GM23248 (cell line): ENCODE measurements at regions not wholly inside any gene's neighbourhood (a gene's known extent, or its start where the extent isn't known, plus 50 kb on each side); places are given as distances from the start of the nearest gene placed in this dataset.

Experiments used
- DNase-seq: peaks from one replicate; pipeline ENCODE4 v3.0.0-alpha.2; 2015
- H2AFZ ChIP-seq: fragments of 200-600 bp; sonication (generic); 2 replicates; pipeline ENCODE4 v1.6.1; 2016; ENCODE audit warnings: antibody characterized with exemption
- H3F3A ChIP-seq: fragments of 200-600 bp; sonication (generic); 2 replicates; pipeline ENCODE4 v1.6.1; 2016; ENCODE audit warnings: mild to moderate bottlenecking, antibody characterized with exemption, mixed run types; ENCODE audit not compliant: insufficient read depth
- H3K27ac ChIP-seq: fragments of 200-600 bp; sonication (generic); 2 replicates; pipeline ENCODE4 v1.5.1; 2016; ENCODE audit warnings: mild to moderate bottlenecking
- H3K27me3 ChIP-seq: fragments of 200-600 bp; sonication (generic); replicated peaks from 2 replicates; pipeline ENCODE4 v1.6.1; 2016; ENCODE audit warnings: mild to moderate bottlenecking; ENCODE audit not compliant: insufficient read depth
- H3K36me3 ChIP-seq: fragments of 200-600 bp; sonication (generic); 2 replicates; pipeline ENCODE4 v1.6.1; 2016; ENCODE audit warnings: low read depth, mild to moderate bottlenecking
- H3K4me1 ChIP-seq: fragments of 200-600 bp; sonication (generic); 2 replicates; pipeline ENCODE4 v1.6.1; 2016; ENCODE audit warnings: mild to moderate bottlenecking; ENCODE audit not compliant: insufficient read depth
- H3K4me2 ChIP-seq: fragments of 200-600 bp; sonication (generic); one replicate; pipeline ENCODE4 v1.6.1; 2016; ENCODE audit warnings: mild to moderate bottlenecking; ENCODE audit not compliant: unreplicated experiment
- H3K4me3 ChIP-seq: fragments of 200-600 bp; sonication (generic); 2 replicates; pipeline ENCODE4 v1.5.1; 2016; ENCODE audit warnings: mild to moderate bottlenecking
- H3K79me2 ChIP-seq: fragments of 200-600 bp; sonication (generic); 2 replicates; pipeline ENCODE4 v1.6.1; 2016; ENCODE audit warnings: mild to moderate bottlenecking; ENCODE audit not compliant: insufficient read depth
- H3K9ac ChIP-seq: fragments of 200-600 bp; sonication (generic); 2 replicates; pipeline ENCODE4 v1.6.1; 2016; ENCODE audit warnings: mild to moderate bottlenecking
- H3K9me2 ChIP-seq: fragments of 200-600 bp; sonication (generic); 2 replicates; pipeline ENCODE4 v1.6.1; 2016; ENCODE audit warnings: mixed run types, mild to moderate bottlenecking, moderate library complexity; ENCODE audit not compliant: insufficient read depth
- H3K9me3 ChIP-seq: fragments of 200-600 bp; sonication (generic); one replicate; pipeline ENCODE4 v1.6.1; 2017; ENCODE audit warnings: low read depth
- H4K20me1 ChIP-seq: fragments of 200-600 bp; sonication (generic); 2 replicates; pipeline ENCODE4 v1.6.0; 2016; ENCODE audit not compliant: insufficient read depth
- EZH2 ChIP-seq: fragments of 200-600 bp; sonication (generic); IDR thresholded peaks from 2 replicates; pipeline ENCODE4 v1.6.1; 2018; ENCODE audit warnings: antibody characterized with exemption, mild to moderate bottlenecking; ENCODE audit not compliant: insufficient read depth, poor library complexity, severe bottlenecking
- EZH2phosphoT487 ChIP-seq: fragments of 200-600 bp; sonication (generic); IDR thresholded peaks from 2 replicates; pipeline ENCODE4 v1.6.1; 2018; ENCODE audit warnings: antibody characterized with exemption, moderate library complexity, mild to moderate bottlenecking, low read depth; ENCODE audit not compliant: insufficient read depth
- WGBS, 2 experiments: methylation state at CpG; one replicate each; pipeline ENCODE4 v1.1.6; 2015 to 2017; ENCODE audit warnings: low lambda C conversion rate in 2 of 2, low coverage in 1 of 2; ENCODE audit errors: missing lambda C conversion rate in 2 of 2; 5-methylcytosine and 5-hydroxymethylcytosine counted together
- in situ Hi-C: fragments of 300-500 bp; cut with MboI; formaldehyde crosslinking; loops from 2 replicates; pipeline ENCODE4 v1.15.0; 2020

DNA sequence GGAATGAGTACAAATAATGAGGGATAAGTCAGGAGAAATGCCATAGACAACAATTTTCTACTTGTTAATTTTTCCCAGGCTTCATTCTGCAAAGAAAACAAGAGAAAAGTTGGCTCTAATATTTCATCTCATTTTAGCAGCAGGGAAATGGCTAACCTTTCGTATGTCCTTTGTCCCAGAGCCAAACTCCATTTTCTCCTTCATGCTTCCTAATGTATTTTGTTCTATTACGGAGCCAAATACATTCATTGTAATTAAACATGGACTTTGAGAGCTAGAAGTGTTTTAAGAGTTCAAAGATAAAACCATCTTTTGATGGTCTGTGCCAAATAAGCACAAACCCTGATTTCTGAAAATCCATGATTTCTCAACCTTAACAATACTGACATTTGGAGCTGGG is 136.9 kb downstream of the PTCHD4 start:
- Histone ChIP-seq H3K79me2 (no peaks in the 10 kb centered on the region), H3K9ac (no peak overlapping the region), H3K9me2 (no peaks in the 10 kb centered on the region), H3K9me3 (no peaks in the 10 kb centered on the region), H3K36me3 (no peaks in the 10 kb centered on the region), H3K4me2 (no peak overlapping the region), H4K20me1 (no peaks in the 10 kb centered on the region), H3K27ac (no peak overlapping the region), H2AFZ (no peak overlapping the region), H3K4me3 (no peak overlapping the region), H3K27me3 (no peaks in the 10 kb centered on the region), H3F3A (no peaks in the 10 kb centered on the region), H3K4me1 (no peaks in the 10 kb centered on the region)
- WGBS, 2 experiments: 11 to 19% methylated on average over 2 of the region's 2 CpGs
- no peak for TF ChIP-seq EZH2
- TF ChIP-seq EZH2phosphoT487: no peak
- in situ Hi-C loops: no loop called here
- DNase-seq: no peak

DNA sequence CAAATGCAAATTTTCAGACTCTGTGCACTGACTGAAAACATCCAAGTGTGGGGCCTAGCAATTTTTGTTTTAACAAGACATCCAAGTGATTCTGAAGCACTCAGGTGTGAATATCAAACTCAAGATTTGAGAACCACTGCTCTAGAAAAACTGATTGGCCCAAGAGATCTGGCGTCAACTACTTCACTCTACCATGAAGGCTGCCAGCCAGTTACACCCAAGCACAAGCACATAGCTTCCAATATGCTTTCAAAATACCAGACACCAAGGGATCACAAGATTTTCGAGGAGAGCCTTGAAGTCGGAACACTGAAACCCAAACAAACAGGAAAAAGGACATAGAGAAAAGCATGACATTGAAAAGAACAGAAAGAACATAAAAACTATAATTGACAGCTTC is 140.2 kb downstream of the PTCHD4 start:
- no peaks in the 10 kb centered on the region for H3K79me2 ChIP-seq
- no peak for DNase-seq
- in situ Hi-C loops: no loop called here
- no peaks in the 10 kb centered on the region for H3K9me2 ChIP-seq
- no peaks in the 10 kb centered on the region for H3K9me3 ChIP-seq
- no peak for TF ChIP-seq EZH2
- TF ChIP-seq EZH2phosphoT487: no peak
- H4K20me1 ChIP-seq: no peaks in the 10 kb centered on the region
- no peak overlapping the region for H2AFZ ChIP-seq
- no peaks in the 10 kb centered on the region for H3K4me1 ChIP-seq
- 8 to 32% methylated on average over 3 of the region's 3 CpGs for WGBS, 2 experiments
- no peak overlapping the region for H3K4me3 ChIP-seq
- H3K27ac ChIP-seq: no peak overlapping the region
- H3K27me3 ChIP-seq: no peaks in the 10 kb centered on the region
- no peak overlapping the region for H3K4me2 ChIP-seq
- no peaks in the 10 kb centered on the region for H3K36me3 ChIP-seq
- H3F3A ChIP-seq: no peaks in the 10 kb centered on the region
- no peak overlapping the region for H3K9ac ChIP-seq

DNA sequence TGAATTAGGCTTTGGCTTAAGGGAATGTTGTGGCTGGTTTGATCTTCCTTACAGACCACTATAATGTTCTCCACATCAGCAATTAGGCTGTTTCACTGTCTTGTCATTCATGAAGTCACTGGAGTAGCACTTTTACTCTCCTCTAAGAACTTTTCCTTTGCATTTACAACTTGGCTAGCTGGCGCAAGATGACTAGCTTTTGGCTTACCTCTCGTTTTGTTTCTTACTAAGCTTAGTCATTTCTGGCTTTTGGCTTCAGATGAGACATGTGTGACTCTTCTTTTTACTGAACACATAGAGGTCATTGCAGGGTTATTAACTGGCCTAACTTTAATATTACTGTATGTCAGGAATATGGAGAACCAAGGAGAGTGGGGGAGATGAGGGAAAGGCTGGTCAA is 143.2 kb downstream of the PTCHD4 start:
- H4K20me1 ChIP-seq: no peaks in the 10 kb centered on the region
- H3K36me3 ChIP-seq: no peaks in the 10 kb centered on the region
- no peak overlapping the region for H3K4me3 ChIP-seq
- TF ChIP-seq EZH2: no peak
- TF ChIP-seq EZH2phosphoT487: no peak
- no peaks in the 10 kb centered on the region for H3K9me3 ChIP-seq
- no peaks in the 10 kb centered on the region for H3K79me2 ChIP-seq
- H3K4me1 ChIP-seq: no peaks in the 10 kb centered on the region
- H3K9ac ChIP-seq: no peak overlapping the region
- in situ Hi-C loops: no loop called here
- no peak overlapping the region for H3K27ac ChIP-seq
- H3F3A ChIP-seq: no peaks in the 10 kb centered on the region
- H2AFZ ChIP-seq: no peak overlapping the region
- H3K9me2 ChIP-seq: no peaks in the 10 kb centered on the region
- 11 to 13% methylated on average over 2 of the region's 2 CpGs for WGBS, 2 experiments
- peak; percentile 59 for DNase-seq
- H3K27me3 ChIP-seq: no peaks in the 10 kb centered on the region
- no peak overlapping the region for H3K4me2 ChIP-seq

DNA sequence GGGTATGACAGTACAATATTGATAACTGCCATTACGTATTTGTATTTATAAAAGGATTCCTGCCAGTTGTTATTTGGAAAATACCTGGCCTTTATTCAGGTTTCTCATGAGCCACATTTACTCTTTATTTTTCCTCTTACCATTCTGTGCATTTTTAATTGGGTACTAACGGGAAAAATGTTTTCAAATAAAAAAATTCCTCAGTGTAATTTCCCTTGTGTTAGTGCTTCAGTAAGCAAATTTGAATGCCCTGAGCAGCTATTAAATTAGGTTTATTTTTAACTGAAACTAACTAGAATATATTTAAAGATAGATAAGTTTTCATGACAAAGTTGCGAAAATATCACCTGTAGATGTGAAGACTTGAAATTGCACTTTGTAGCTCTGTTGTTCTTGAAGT is 146.0 kb downstream of the PTCHD4 start:
- WGBS, 2 experiments: 25 to 26% methylated on average over 3 of the region's 3 CpGs
- Histone ChIP-seq H4K20me1 (no peaks in the 10 kb centered on the region), H3K36me3 (no peaks in the 10 kb centered on the region), H3K4me1 (no peaks in the 10 kb centered on the region), H3K27ac (no peak overlapping the region), H2AFZ (no peak overlapping the region), H3K9me2 (no peaks in the 10 kb centered on the region; the same call in 1 of the 2 replicates), H3K9me3 (no peaks in the 10 kb centered on the region), H3F3A (no peaks in the 10 kb centered on the region), H3K27me3 (no peaks in the 10 kb centered on the region), H3K4me3 (no peak overlapping the region), H3K9ac (no peak overlapping the region), H3K79me2 (no peaks in the 10 kb centered on the region), H3K4me2 (no peak overlapping the region)
- in situ Hi-C loops: no loop called here
- TF ChIP-seq EZH2 (no peak), EZH2phosphoT487 (no peak)
- DNase-seq: no peak

DNA sequence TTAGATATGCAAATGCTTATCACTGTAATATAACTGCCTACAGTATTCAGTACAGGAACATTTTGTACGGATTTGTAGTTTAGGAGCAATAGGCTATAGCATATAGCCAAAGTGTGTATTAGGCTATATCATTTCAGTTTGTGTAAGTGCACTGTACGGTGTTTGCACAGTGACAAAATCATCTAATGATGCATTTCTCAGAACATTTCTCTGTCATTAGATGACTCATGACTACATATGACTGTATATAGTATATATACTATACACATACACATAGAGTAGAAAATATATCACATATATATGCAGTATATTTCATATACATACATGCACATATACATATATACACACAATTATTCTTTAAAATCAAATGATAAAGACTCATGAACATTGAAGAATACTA is 158.4 kb downstream of the PTCHD4 start:
- no peak for DNase-seq
- no peak overlapping the region for H3K27ac ChIP-seq
- 28 to 32% methylated on average over 2 of the region's 2 CpGs for WGBS, 2 experiments
- TF ChIP-seq EZH2phosphoT487 (no peak), EZH2 (no peak)
- no peak overlapping the region for H3K4me3 ChIP-seq
- H3K4me2 ChIP-seq: no peak overlapping the region
- no peak overlapping the region for H2AFZ ChIP-seq
- H3K79me2 ChIP-seq: no peaks in the 10 kb centered on the region
- H4K20me1 ChIP-seq: no peaks in the 10 kb centered on the region
- in situ Hi-C loops: no loop called here
- no peaks in the 10 kb centered on the region for H3K36me3 ChIP-seq
- H3F3A ChIP-seq: no peaks in the 10 kb centered on the region
- H3K27me3 ChIP-seq: no peaks in the 10 kb centered on the region
- no peaks in the 10 kb centered on the region for H3K4me1 ChIP-seq
- no peak overlapping the region for H3K9ac ChIP-seq
- no peaks in the 10 kb centered on the region for H3K9me2 ChIP-seq
- H3K9me3 ChIP-seq: no peaks in the 10 kb centered on the region
